Activated CD8-positive, alpha-beta T cell treated with anti-CD3 and anti-CD28 coated beads for 36 hours (primary cell): ENCODE measurements at regions not wholly inside any gene's neighbourhood (a gene's known extent, or its start where the extent isn't known, plus 50 kb on each side); places are given as distances from the start of the nearest gene placed in this dataset.

Experiments
- ATAC-seq: fragments of 200-7000 bp; cut with Tn5 transposase; one replicate; pipeline ENCODE4 v1.10.0; 2021; ENCODE audit warnings: mild to moderate bottlenecking, moderate library complexity
- CTCF ChIA-PET: fragments of 350-600 bp; sonication (Branson Sonifier 250); formaldehyde crosslinking; loops from one replicate; lab custom pipeline; 2021; ENCODE audit warnings: antibody characterized with exemption; lab: Charles Lee
- POLR2A ChIA-PET: fragments of 350-600 bp; sonication (Branson Sonifier 250); formaldehyde crosslinking; loops from one replicate; lab custom pipeline; 2021; ENCODE audit warnings: antibody characterized with exemption; lab: Charles Lee
- DNase-seq: peaks from one replicate; pipeline ENCODE4 v3.0.0-alpha.2; 2020
- H3K27ac Mint-ChIP-seq: one replicate; pipeline ENCODE4 v1.8.0; 2021; ENCODE audit warnings: mild to moderate bottlenecking, mixed read lengths
- H3K27me3 Mint-ChIP-seq: one replicate; pipeline ENCODE4 v1.8.0; 2021; ENCODE audit warnings: mixed read lengths
- H3K36me3 Mint-ChIP-seq: one replicate; pipeline ENCODE4 v1.8.0; 2021; ENCODE audit warnings: low read depth, mixed read lengths
- H3K4me1 Mint-ChIP-seq: one replicate; pipeline ENCODE4 v1.8.0; 2021; ENCODE audit warnings: low read depth, mixed read lengths
- H3K4me3 Mint-ChIP-seq: one replicate; pipeline ENCODE4 v1.8.0; 2021; ENCODE audit warnings: mild to moderate bottlenecking, moderate library complexity, mixed read lengths
- H3K9me3 Mint-ChIP-seq: one replicate; pipeline ENCODE4 v1.8.0; 2021; ENCODE audit warnings: mixed read lengths
- intact Hi-C: fragments of 100-400 bp; cut with micrococcal nuclease; formaldehyde crosslinking; loops from one replicate; pipeline ENCODE4 v1.10.0; 2022
- TF ChIP-seq, protein P1 (sequence below): fragments of 200-600 bp; IDR thresholded peaks from one replicate; pipeline ENCODE4 v1.8.0; 2022; ENCODE audit warnings: antibody characterized with exemption, mild to moderate bottlenecking

DNA sequence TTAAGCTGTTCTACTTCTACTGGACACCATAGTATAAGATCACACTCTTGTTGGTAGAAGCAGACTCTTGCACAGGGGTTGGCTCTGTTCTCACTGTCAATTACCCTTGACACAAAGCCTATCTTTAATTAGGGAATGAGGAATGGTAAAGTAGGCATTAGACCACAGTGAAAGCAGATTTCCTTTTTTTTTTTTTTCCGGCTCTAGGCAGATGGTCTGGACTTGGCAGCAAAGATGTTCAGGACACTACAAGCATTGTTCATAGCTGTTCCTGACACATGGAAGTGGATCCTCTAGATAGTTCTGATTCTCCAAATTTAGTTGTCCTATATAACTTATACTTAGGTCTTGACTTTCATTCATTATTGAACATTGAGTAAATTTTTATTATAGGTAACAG lies 672.2 kb upstream of the CELF4 start:
- CTCF ChIA-PET, result no interaction called here
- H3K27ac Mint-ChIP-seq, result no peak overlapping the region

DNA sequence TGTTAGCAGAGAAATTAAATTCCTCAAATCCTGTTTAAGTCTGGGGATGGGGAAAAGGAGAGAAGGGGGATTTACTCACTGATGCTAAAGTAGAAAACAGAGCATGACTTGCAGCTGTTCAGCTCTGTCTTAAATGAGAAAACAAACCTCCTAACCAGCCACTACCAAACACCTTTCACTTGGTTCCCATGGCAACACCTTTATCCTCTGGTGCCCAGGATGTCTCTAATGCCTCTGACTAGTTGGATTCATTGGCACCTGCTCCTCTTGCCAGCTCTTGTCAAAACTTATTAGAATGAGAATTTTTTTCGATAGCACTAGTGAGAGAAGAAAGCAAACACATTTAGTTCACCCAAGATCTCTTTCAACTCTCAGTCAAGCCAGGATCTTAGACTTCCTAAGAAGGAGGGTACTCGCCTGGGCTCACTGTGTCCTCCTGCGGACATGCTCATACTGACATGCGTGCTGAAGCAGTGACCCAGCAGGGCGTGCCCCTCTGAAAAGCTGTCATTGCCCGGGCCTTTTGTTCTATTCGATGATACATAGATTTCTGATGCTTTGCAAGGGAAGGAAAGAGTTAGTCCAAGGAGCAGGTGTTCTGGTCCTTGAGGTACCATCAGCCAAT lies 656.0 kb upstream of the CELF4 start:
- no peaks in the 10 kb centered on the region for H3K27me3 Mint-ChIP-seq

More for the DNA sequence above, 672.2 kb upstream of the CELF4 start:
- H3K4me1 Mint-ChIP-seq, result no peaks in the 10 kb centered on the region
- no peak overlapping the region for H3K4me3 Mint-ChIP-seq
- TF ChIP-seq, protein P1, sequence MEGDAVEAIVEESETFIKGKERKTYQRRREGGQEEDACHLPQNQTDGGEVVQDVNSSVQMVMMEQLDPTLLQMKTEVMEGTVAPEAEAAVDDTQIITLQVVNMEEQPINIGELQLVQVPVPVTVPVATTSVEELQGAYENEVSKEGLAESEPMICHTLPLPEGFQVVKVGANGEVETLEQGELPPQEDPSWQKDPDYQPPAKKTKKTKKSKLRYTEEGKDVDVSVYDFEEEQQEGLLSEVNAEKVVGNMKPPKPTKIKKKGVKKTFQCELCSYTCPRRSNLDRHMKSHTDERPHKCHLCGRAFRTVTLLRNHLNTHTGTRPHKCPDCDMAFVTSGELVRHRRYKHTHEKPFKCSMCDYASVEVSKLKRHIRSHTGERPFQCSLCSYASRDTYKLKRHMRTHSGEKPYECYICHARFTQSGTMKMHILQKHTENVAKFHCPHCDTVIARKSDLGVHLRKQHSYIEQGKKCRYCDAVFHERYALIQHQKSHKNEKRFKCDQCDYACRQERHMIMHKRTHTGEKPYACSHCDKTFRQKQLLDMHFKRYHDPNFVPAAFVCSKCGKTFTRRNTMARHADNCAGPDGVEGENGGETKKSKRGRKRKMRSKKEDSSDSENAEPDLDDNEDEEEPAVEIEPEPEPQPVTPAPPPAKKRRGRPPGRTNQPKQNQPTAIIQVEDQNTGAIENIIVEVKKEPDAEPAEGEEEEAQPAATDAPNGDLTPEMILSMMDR, result no peak
- ATAC-seq, result no peak
- no peaks in the 10 kb centered on the region for H3K27me3 Mint-ChIP-seq
- H3K36me3 Mint-ChIP-seq, result no peaks in the 10 kb centered on the region
- peaks cover 2% of the 10 kb centered on the region for H3K9me3 Mint-ChIP-seq
- intact Hi-C loops, result no loop called here
- DNase-seq, result no peak
- POLR2A ChIA-PET, result no interaction called here

GRCh38 chr18:38198956-38199355 lies 633.4 kb upstream of the CELF4 start:
- DNase-seq (no peak), ATAC-seq (no peak)
- Mint-ChIP-seq H3K27me3 (no peaks in the 10 kb centered on the region), H3K36me3 (no peaks in the 10 kb centered on the region), H3K27ac (no peak overlapping the region), H3K9me3 (peaks cover 3% of the 10 kb centered on the region), H3K4me1 (no peaks in the 10 kb centered on the region), H3K4me3 (no peak overlapping the region)
- TF ChIP-seq, protein P1, result no peak
- CTCF ChIA-PET, result no interaction called here
- POLR2A ChIA-PET, result no interaction called here
- intact Hi-C loops, result no loop called here

More for the DNA sequence above, 656.0 kb upstream of the CELF4 start:
- Mint-ChIP-seq H3K4me3 (no peak overlapping the region), H3K36me3 (no peaks in the 10 kb centered on the region), H3K4me1 (no peaks in the 10 kb centered on the region), H3K9me3 (peaks cover 3% of the 10 kb centered on the region), H3K27ac (no peak overlapping the region)
- ATAC-seq (no peak), DNase-seq (no peak)
- intact Hi-C loops, result no loop called here
- POLR2A ChIA-PET, result no interaction called here
- TF ChIP-seq, protein P1, result no peak
- CTCF ChIA-PET, result no interaction called here

DNA sequence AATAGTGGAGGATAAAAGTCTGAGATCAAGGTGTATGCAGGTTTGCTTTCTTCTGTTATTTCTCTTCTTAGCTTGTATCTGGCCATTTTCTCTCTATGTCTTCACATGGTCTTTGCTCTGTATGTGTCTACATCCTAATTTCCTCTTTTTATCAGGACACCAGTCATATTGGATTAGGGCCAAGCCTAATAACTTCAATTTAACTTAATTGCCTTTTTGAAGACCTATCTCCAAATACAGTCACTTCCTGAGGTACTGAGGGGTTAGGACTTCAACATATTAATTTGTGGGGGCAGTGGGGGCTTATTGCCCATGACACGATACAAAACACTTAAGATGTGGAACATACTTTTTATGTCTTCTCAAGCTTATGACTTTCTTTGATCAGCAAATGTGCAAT lies 632.9 kb upstream of the CELF4 start:
- H3K9me3 Mint-ChIP-seq, result peaks cover 3% of the 10 kb centered on the region
- CTCF ChIA-PET, result no interaction called here
- H3K27me3 Mint-ChIP-seq, result no peaks in the 10 kb centered on the region
- no peak for ATAC-seq
- H3K4me3 Mint-ChIP-seq, result no peak overlapping the region
- no peaks in the 10 kb centered on the region for H3K4me1 Mint-ChIP-seq
- H3K27ac Mint-ChIP-seq, result no peak overlapping the region
- TF ChIP-seq, protein P1, result no peak
- DNase-seq, result no peak
- POLR2A ChIA-PET, result no interaction called here
- intact Hi-C loops, result no loop called here
- no peaks in the 10 kb centered on the region for H3K36me3 Mint-ChIP-seq

GRCh38 chr18:38186491-38186890 lies 620.9 kb upstream of the CELF4 start:
- ChIA-PET POLR2A (no interaction called here), CTCF (no interaction called here)
- no peak for ATAC-seq
- TF ChIP-seq, protein P1, result no peak
- H3K4me1 Mint-ChIP-seq, result no peaks in the 10 kb centered on the region
- no peaks in the 10 kb centered on the region for H3K27me3 Mint-ChIP-seq
- no peak overlapping the region for H3K4me3 Mint-ChIP-seq
- no peak overlapping the region for H3K27ac Mint-ChIP-seq
- H3K9me3 Mint-ChIP-seq, result no peaks in the 10 kb centered on the region
- no peak for DNase-seq
- no peaks in the 10 kb centered on the region for H3K36me3 Mint-ChIP-seq
- intact Hi-C loops, result no loop called here
